G401 (cell line): ENCODE measurements at regions not wholly inside any gene's neighbourhood (a gene's known extent, or its start where the extent isn't known, plus 50 kb on each side); places are given as distances from the start of the nearest gene placed in this dataset.
"Not testable (repeated sequence)": the region's sequence is repeated elsewhere in the genome, so short reads cannot be mapped to it uniquely, and the experiment has no call there.

Source experiments
- DNase-seq: peaks from one replicate; pipeline ENCODE4 v3.0.0-alpha.2; 2015; ENCODE audit warnings: low spot score
- in situ Hi-C: cut with HindIII; loops from 2 replicates; pipeline ENCODE4 v1.10.0; 2016; ENCODE audit warnings: low sequenced_read_pairs, mixed read lengths

GRCh38 chr7:91582799-91583477, 297.6 kb downstream of the MTERF1 start:
- in situ Hi-C loops: no loop called here
- DNase-seq: no peak

GRCh38 chr7:91596287-91596686, 284.2 kb downstream of the MTERF1 start:
- DNase-seq: no peak
- in situ Hi-C loops: no loop called here

GRCh38 chr7:91598791-91599190, 281.7 kb downstream of the MTERF1 start:
- in situ Hi-C loops: no loop called here
- no peak for DNase-seq

- DNase-seq: no peak
- in situ Hi-C loops: loop anchor here (10.0 kb wide), 1 partner anchor 625 kb away; no protein-coding TSS in a partner anchor
Observed at GRCh38 chr7:91600112-91600511, 280.4 kb downstream of the MTERF1 start.

GRCh38 chr7:91603707-91604106, 276.8 kb downstream of the MTERF1 start:
- in situ Hi-C loops: loop anchor here (10.0 kb wide), 1 partner anchor 629 kb away; no protein-coding TSS in a partner anchor

GRCh38 chr7:91608606-91609005, 271.9 kb downstream of the MTERF1 start:
- in situ Hi-C loops: loop anchor here (10.0 kb wide), 1 partner anchor 634 kb away; no protein-coding TSS in a partner anchor
- no peak for DNase-seq

More at GRCh38 chr7:91603707-91604106, 276.8 kb downstream of the MTERF1 start:
- peak; percentile 98 for DNase-seq

- in situ Hi-C loops: loop anchor here (10.0 kb wide), 1 partner anchor 635 kb away; no protein-coding TSS in a partner anchor
- peak; percentile 60 for DNase-seq
Observed at GRCh38 chr7:91609525-91609924, 271.0 kb downstream of the MTERF1 start.

- DNase-seq: no peak
- in situ Hi-C loops: no loop called here
Observed at GRCh38 chr7:91614431-91614830, 266.1 kb downstream of the MTERF1 start.

GRCh38 chr7:91618776-91619765, 261.4 kb downstream of the MTERF1 start:
- DNase-seq: no peak
- in situ Hi-C loops: no loop called here

- in situ Hi-C loops: no loop called here
- no peak for DNase-seq
Observed at GRCh38 chr7:91620827-91621226, 259.7 kb downstream of the MTERF1 start.

GRCh38 chr7:91627324-91627723, 253.2 kb downstream of the MTERF1 start:
- in situ Hi-C loops: not testable (repeated sequence)

GRCh38 chr7:91628742-91629141, 251.8 kb downstream of the MTERF1 start:
- peak; percentile 89 for DNase-seq
- in situ Hi-C loops: no loop called here

More at GRCh38 chr7:91627324-91627723, 253.2 kb downstream of the MTERF1 start:
- not testable (repeated sequence) for DNase-seq

- DNase-seq: no peak
- in situ Hi-C loops: no loop called here
Observed at GRCh38 chr7:91630581-91631380, 249.7 kb downstream of the MTERF1 start.

- DNase-seq: no peak
- in situ Hi-C loops: no loop called here
Observed at GRCh38 chr7:91632234-91632940, 248.1 kb downstream of the MTERF1 start.

GRCh38 chr7:91633013-91633441, 247.5 kb downstream of the MTERF1 start:
- DNase-seq: no peak
- in situ Hi-C loops: no loop called here

- in situ Hi-C loops: no loop called here
- peak; percentile 93 for DNase-seq
Observed at GRCh38 chr7:91634485-91635177, 245.9 kb downstream of the MTERF1 start.

- DNase-seq: peak; percentile 20
- in situ Hi-C loops: no loop called here
Observed at GRCh38 chr7:91636129-91636724, 244.3 kb downstream of the MTERF1 start.

- no peak for DNase-seq
- in situ Hi-C loops: no loop called here
Observed at GRCh38 chr7:91636728-91637127, 243.8 kb downstream of the MTERF1 start.
